Peyer's patch (tissue), 4 donors: ENCODE measurements at regions not wholly inside any gene's neighbourhood (a gene's known extent, or its start where the extent isn't known, plus 50 kb on each side); places are given as distances from the start of the nearest gene placed in this dataset.

Source experiments
- POLR2A ChIP-seq, 2 donors: fragments of 450-650 bp; IDR thresholded peaks; one replicate each; pipeline ENCODE4 v1.5.1; 2017; ENCODE audit warnings: antibody characterized with exemption in 2 of 2, mild to moderate bottlenecking in 2 of 2, moderate library complexity in 2 of 2
- TF ChIP-seq, protein P1 (sequence below), 6 experiments: fragments of 450-650 bp in 4 of 6; fragments of 200-600 bp in 2 of 6; sonication (generic) in 1 of 6; IDR thresholded peaks; one replicate each; pipeline ENCODE4 v1.5.1; 2017 to 2019; ENCODE audit warnings: antibody characterized with exemption in 6 of 6, mild to moderate bottlenecking in 3 of 6, moderate library complexity in 1 of 6

DNA sequence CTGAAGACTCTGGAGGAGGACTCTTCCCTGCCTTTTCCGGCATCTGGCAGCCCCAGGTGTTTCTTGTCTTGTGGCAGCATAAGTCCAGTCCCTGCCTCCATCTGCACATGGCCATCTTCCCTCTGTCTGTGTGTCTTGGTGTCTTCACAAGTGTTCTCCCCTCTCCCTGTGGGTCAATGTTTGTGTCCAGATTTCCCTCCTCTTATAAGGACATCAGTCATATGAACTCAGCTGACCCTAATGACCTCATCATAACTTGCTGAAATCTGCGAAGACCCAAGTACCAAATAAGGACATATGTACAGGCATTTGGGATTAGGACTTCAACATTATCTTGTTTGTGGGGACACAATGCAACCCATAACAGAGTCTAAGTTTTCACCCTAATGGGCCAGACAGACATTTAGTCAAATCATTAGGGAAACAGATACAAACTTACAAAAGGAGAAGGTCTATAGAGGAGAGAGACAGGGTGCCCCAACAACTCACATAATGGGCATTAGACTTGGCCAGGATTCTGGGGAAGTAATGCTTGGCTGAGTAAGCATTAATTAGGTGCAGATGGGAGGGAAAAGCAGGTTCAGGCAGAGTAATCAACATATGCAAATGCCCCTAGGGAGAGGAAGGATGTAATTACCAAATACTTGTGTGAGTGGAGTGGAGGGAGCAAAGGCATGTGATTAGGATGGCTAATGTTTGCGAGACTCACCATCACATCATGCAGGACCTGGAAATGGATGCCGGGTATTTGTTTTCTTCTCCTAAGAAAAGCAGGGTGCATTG is 372.8 kb upstream of the TBL1XR1 start:
- no peak for TF ChIP-seq POLR2A (IDR thresholded peaks at IDR 0.05)
- TF ChIP-seq, protein P1, sequence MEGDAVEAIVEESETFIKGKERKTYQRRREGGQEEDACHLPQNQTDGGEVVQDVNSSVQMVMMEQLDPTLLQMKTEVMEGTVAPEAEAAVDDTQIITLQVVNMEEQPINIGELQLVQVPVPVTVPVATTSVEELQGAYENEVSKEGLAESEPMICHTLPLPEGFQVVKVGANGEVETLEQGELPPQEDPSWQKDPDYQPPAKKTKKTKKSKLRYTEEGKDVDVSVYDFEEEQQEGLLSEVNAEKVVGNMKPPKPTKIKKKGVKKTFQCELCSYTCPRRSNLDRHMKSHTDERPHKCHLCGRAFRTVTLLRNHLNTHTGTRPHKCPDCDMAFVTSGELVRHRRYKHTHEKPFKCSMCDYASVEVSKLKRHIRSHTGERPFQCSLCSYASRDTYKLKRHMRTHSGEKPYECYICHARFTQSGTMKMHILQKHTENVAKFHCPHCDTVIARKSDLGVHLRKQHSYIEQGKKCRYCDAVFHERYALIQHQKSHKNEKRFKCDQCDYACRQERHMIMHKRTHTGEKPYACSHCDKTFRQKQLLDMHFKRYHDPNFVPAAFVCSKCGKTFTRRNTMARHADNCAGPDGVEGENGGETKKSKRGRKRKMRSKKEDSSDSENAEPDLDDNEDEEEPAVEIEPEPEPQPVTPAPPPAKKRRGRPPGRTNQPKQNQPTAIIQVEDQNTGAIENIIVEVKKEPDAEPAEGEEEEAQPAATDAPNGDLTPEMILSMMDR (IDR thresholded peaks at IDR 0.05), result no peak
